Bronchial epithelial cell (primary cell): ENCODE measurements at regions not wholly inside any gene's neighbourhood (a gene's known extent, or its start where the extent isn't known, plus 50 kb on each side); places are given as distances from the start of the nearest gene placed in this dataset.

Experiments used
- DNase-seq: peaks from one replicate; pipeline ENCODE4 v3.0.0-alpha.2; 2010; ENCODE audit warnings: low read depth
- FAIRE-seq: peaks from 2 replicates; lab custom pipeline; 2011; peaks lifted over from hg19 to GRCh38; lab: Jason Lieb, UNC
- H3K27me3 ChIP-seq: 2 replicates; pipeline ENCODE4 v1.5.1; 2011; ENCODE audit warnings: low read length; ENCODE audit not compliant: control insufficient read depth, insufficient read depth
- H3K36me3 ChIP-seq: 2 replicates; pipeline ENCODE4 v1.5.1; 2011; ENCODE audit warnings: low read length; ENCODE audit not compliant: control insufficient read depth, insufficient read depth
- H3K4me3 ChIP-seq: 2 replicates; pipeline ENCODE4 v1.5.1; 2011; ENCODE audit warnings: mild to moderate bottlenecking, low read depth, low read length, control low read depth
- TF ChIP-seq, protein P1 (sequence below): IDR thresholded peaks from 2 replicates; pipeline ENCODE4 v1.5.1; 2011; ENCODE audit warnings: mild to moderate bottlenecking, moderate library complexity, low read length, control low read depth, inconsistent platforms; ENCODE audit not compliant: insufficient read depth, severe bottlenecking

- Histone ChIP-seq H3K36me3 (no peaks in the 10 kb centered on the region), H3K4me3 (no peak overlapping the region), H3K27me3 (no peaks in the 10 kb centered on the region)
- FAIRE-seq (no peak), DNase-seq (no peak)
- TF ChIP-seq, protein P1, sequence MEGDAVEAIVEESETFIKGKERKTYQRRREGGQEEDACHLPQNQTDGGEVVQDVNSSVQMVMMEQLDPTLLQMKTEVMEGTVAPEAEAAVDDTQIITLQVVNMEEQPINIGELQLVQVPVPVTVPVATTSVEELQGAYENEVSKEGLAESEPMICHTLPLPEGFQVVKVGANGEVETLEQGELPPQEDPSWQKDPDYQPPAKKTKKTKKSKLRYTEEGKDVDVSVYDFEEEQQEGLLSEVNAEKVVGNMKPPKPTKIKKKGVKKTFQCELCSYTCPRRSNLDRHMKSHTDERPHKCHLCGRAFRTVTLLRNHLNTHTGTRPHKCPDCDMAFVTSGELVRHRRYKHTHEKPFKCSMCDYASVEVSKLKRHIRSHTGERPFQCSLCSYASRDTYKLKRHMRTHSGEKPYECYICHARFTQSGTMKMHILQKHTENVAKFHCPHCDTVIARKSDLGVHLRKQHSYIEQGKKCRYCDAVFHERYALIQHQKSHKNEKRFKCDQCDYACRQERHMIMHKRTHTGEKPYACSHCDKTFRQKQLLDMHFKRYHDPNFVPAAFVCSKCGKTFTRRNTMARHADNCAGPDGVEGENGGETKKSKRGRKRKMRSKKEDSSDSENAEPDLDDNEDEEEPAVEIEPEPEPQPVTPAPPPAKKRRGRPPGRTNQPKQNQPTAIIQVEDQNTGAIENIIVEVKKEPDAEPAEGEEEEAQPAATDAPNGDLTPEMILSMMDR = no peak
Measured at GRCh38 chr3:9311228-9311627, 51.6 kb upstream of the THUMPD3 start.
